Esophagus squamous epithelium (tissue), 4 donors: ENCODE measurements at regions not wholly inside any gene's neighbourhood (a gene's known extent, or its start where the extent isn't known, plus 50 kb on each side); places are given as distances from the start of the nearest gene placed in this dataset.

Source experiments
- POLR2A ChIP-seq, 4 donors: fragments of 450-650 bp; IDR thresholded peaks; one replicate each; pipeline ENCODE4 v1.6.1; 2017; ENCODE audit warnings: antibody characterized with exemption in 4 of 4, mild to moderate bottlenecking in 4 of 4, moderate library complexity in 3 of 4
- TF ChIP-seq, protein P1 (sequence below), 6 experiments: fragments of 450-650 bp in 4 of 6; fragments of 200-600 bp in 2 of 6; sonication (generic) in 2 of 6; IDR thresholded peaks; one replicate each; pipeline ENCODE4 v1.5.1; 2016 to 2019; ENCODE audit warnings: antibody characterized with exemption in 6 of 6, mild to moderate bottlenecking in 4 of 6, moderate library complexity in 4 of 6

DNA sequence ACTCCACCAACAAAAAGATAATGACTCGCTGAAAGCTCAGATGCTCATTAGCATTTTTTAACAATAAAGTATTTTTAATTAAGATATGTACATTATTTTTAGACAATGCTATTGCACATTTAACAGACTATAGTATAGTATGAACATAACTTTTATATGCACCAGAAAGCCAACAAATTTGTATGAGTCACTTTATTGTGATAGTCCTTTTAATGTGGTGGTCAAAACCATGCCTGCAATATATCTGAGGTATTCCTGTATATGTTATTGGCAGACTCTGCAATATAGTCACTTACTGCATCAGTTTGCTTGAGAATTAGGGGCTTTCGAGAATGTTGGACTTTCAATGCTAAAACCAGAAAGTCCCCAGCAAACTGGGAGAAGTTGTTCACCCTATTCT is 51.7 kb upstream of the CCDC196 start:
- TF ChIP-seq, protein P1, sequence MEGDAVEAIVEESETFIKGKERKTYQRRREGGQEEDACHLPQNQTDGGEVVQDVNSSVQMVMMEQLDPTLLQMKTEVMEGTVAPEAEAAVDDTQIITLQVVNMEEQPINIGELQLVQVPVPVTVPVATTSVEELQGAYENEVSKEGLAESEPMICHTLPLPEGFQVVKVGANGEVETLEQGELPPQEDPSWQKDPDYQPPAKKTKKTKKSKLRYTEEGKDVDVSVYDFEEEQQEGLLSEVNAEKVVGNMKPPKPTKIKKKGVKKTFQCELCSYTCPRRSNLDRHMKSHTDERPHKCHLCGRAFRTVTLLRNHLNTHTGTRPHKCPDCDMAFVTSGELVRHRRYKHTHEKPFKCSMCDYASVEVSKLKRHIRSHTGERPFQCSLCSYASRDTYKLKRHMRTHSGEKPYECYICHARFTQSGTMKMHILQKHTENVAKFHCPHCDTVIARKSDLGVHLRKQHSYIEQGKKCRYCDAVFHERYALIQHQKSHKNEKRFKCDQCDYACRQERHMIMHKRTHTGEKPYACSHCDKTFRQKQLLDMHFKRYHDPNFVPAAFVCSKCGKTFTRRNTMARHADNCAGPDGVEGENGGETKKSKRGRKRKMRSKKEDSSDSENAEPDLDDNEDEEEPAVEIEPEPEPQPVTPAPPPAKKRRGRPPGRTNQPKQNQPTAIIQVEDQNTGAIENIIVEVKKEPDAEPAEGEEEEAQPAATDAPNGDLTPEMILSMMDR (IDR thresholded peaks at IDR 0.05) = no peak
- TF ChIP-seq POLR2A (IDR thresholded peaks at IDR 0.05) = no peak
